ENCODE measurements at regions not wholly inside any gene's neighbourhood (a gene's known extent, or its start where the extent isn't known, plus 50 kb on each side); places are given as distances from the start of the nearest gene placed in this dataset.

DNA sequence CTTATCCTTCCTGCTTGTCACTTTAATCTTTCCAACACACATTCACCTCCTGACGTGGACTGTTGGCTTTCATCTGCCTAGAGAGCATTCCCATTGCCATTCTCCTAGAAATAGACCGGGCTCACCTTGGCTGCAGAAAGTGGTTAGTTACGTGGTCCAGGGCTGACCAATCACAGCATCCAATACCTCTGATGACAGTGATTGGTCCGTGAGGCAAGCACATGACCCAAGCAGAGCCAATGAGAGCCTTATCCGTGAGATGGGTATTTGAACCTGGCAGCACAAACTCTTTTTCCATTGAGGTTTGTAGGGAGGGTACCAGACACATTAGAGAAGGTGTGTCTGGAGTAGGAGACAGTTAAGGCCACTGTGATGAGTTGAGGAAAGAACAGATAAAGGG lies 85.8 kb downstream of the MIAT start:
- H2BK20ac ChIP-seq (ENCODE audit: low read depth, low read length, poor library complexity, severe bottlenecking): no peak overlapping the region
- no peaks in the 10 kb centered on the region for H3K27me3 ChIP-seq (ENCODE audit: insufficient read depth, low read length)
- H3K27me3 Mint-ChIP-seq (ENCODE audit: low read depth): peaks cover 5% of the 10 kb centered on the region; the same call in 1 of the 2 replicates
- H3K27ac Mint-ChIP-seq: no peak overlapping the region; a peak in 1 of 7 replicates
- H3K14ac ChIP-seq (ENCODE audit: insufficient read depth, low read length): no peak overlapping the region
- H2AFZ ChIP-seq (ENCODE audit: low read length): no peak overlapping the region
- no CpG with 5 or more reads among the region's 5 CpGs for WGBS (ENCODE audit: extremely low coverage, insufficient read length, low lambda C conversion rate)
- no peak for DNase-seq
- H3K9me3 Mint-ChIP-seq: no peaks in the 10 kb centered on the region
- H2BK120ac ChIP-seq (ENCODE audit: low read depth, low read length, poor library complexity, severe bottlenecking): no peak overlapping the region
- H3K79me2 ChIP-seq (ENCODE audit: insufficient read depth, low read length): no peaks in the 10 kb centered on the region
- no peak overlapping the region for H2BK15ac ChIP-seq (ENCODE audit: low read depth, low read length)
- H2BK12ac ChIP-seq (ENCODE audit: insufficient read length, low read depth, low read length): no peak overlapping the region
- no peak overlapping the region for H3K4me2 ChIP-seq (ENCODE audit: insufficient read depth, insufficient read length, low read length)
- H3K4me1 ChIP-seq (ENCODE audit: insufficient read depth, low read length): no peaks in the 10 kb centered on the region; the same call in 1 of the 2 replicates
- H3K36me3 Mint-ChIP-seq (ENCODE audit: insufficient read depth in 1 of 3, low read depth in 3 of 3): peaks cover 0 to 2% (median 0%) of the 10 kb centered on the region in 3 experiments; a peak in 1 of 7 replicates
- no peak overlapping the region for H3K56ac ChIP-seq (ENCODE audit: insufficient read length, low read depth, low read length)
- H3K9ac ChIP-seq (ENCODE audit: extremely low read depth, insufficient read length, low read length): no peak overlapping the region
- no peak overlapping the region for H4K91ac ChIP-seq (ENCODE audit: insufficient read length, low read depth, low read length)
- no peak overlapping the region for H3T11ph ChIP-seq (ENCODE audit: low read length)
- no peak overlapping the region for H3K23ac ChIP-seq (ENCODE audit: insufficient read length, low read depth, low read length)
- no peak overlapping the region for H3K18ac ChIP-seq (ENCODE audit: insufficient read length, low read depth, low read length)
- no peak overlapping the region for H2AK5ac ChIP-seq (ENCODE audit: insufficient read length, low read length)
- H4K20me1 ChIP-seq (ENCODE audit: control insufficient read depth, insufficient read depth, insufficient read length): no peaks in the 10 kb centered on the region
- H3K4ac ChIP-seq (ENCODE audit: low read depth, low read length): no peak overlapping the region
- TF ChIP-seq, protein P1, sequence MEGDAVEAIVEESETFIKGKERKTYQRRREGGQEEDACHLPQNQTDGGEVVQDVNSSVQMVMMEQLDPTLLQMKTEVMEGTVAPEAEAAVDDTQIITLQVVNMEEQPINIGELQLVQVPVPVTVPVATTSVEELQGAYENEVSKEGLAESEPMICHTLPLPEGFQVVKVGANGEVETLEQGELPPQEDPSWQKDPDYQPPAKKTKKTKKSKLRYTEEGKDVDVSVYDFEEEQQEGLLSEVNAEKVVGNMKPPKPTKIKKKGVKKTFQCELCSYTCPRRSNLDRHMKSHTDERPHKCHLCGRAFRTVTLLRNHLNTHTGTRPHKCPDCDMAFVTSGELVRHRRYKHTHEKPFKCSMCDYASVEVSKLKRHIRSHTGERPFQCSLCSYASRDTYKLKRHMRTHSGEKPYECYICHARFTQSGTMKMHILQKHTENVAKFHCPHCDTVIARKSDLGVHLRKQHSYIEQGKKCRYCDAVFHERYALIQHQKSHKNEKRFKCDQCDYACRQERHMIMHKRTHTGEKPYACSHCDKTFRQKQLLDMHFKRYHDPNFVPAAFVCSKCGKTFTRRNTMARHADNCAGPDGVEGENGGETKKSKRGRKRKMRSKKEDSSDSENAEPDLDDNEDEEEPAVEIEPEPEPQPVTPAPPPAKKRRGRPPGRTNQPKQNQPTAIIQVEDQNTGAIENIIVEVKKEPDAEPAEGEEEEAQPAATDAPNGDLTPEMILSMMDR (conservative IDR thresholded peaks at IDR 0.05): no peak
- H3K79me1 ChIP-seq (ENCODE audit: insufficient read depth, low read depth, low read length, poor library complexity, severe bottlenecking): no peaks in the 10 kb centered on the region
- no peak overlapping the region for H4K5ac ChIP-seq (ENCODE audit: insufficient read length, low read depth, low read length)
- H3K4me1 Mint-ChIP-seq: peaks cover 22 to 26% of the 10 kb centered on the region in 2 experiments; a peak in 3 of 4 replicates
- no peaks in the 10 kb centered on the region for H3K9me3 ChIP-seq (ENCODE audit: control insufficient read depth, low read depth, low read length)
- H3K23me2 ChIP-seq (ENCODE audit: insufficient read length, low read depth, low read length, poor library complexity, severe bottlenecking): no peaks in the 10 kb centered on the region
- H4K8ac ChIP-seq (replicated peaks; ENCODE audit: insufficient read length, low read depth, low read length): no peak overlapping the region
- H3K4me3 Mint-ChIP-seq: no peak overlapping the region
- no peak overlapping the region for H3K27ac ChIP-seq (ENCODE audit: insufficient read length, low read depth, low read length)
- no peak overlapping the region for H2BK5ac ChIP-seq (ENCODE audit: insufficient read length, low read length)
